G401 (cell line): ENCODE measurements at regions not wholly inside any gene's neighbourhood (a gene's known extent, or its start where the extent isn't known, plus 50 kb on each side); places are given as distances from the start of the nearest gene placed in this dataset.

Experiments used
- DNase-seq: peaks from one replicate; pipeline ENCODE4 v3.0.0-alpha.2; 2015; ENCODE audit warnings: low spot score
- in situ Hi-C: cut with HindIII; loops from 2 replicates; pipeline ENCODE4 v1.10.0; 2016; ENCODE audit warnings: low sequenced_read_pairs, mixed read lengths

- DNase-seq, result no peak
- in situ Hi-C loops, result no loop called here
Measured at GRCh38 chr20:58025233-58025632, 203.2 kb downstream of the ANKRD60 start.

GRCh38 chr20:58024241-58024721 is 204.2 kb downstream of the ANKRD60 start:
- in situ Hi-C loops, result no loop called here
- DNase-seq, result no peak

- in situ Hi-C loops, result no loop called here
- DNase-seq, result no peak
Measured at GRCh38 chr20:58023781-58024180, 204.7 kb downstream of the ANKRD60 start.

DNA sequence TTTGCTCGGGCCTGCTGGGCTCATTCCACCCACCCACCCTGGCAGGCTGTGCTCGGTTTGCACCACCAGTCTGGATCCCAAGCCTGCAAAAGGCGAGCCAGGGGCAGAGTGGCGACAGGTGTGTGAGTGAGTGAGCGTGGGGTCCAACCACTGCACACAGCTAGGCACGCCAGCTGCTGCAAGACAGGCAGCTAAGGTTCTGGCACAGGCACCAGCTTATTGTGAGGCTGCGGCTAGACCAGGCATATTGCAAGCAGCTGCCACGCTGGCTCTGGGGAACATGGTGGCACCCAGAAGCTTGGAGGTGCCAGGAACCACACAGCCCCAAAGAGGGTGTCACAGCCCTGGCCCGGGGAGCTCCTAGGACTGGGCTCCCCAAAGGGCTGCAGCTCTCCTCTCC is 205.1 kb downstream of the ANKRD60 start:
- in situ Hi-C loops, result no loop called here
- no peak for DNase-seq

DNA sequence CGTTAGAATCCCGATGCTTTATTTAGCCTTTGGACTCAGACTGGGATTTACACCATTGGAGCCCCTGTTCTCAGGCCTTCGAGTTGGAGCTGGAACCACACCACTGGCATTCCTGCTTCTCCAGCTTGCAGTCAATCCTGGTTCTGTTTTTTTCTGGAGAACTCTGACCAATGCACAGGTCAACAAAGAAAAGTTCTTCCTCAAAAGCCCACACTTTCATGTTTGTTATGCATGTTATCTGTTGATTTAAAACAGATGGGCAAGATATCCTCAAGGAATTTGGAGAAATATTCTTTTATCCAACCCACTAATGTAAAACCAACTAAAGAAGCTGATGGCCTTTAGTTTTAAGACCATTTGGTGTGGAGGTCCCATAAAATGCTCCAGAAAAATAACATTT is 205.7 kb downstream of the ANKRD60 start:
- in situ Hi-C loops, result no loop called here
- DNase-seq, result no peak

GRCh38 chr20:58021481-58021880 is 207.0 kb downstream of the ANKRD60 start:
- no peak for DNase-seq
- in situ Hi-C loops, result no loop called here

DNA sequence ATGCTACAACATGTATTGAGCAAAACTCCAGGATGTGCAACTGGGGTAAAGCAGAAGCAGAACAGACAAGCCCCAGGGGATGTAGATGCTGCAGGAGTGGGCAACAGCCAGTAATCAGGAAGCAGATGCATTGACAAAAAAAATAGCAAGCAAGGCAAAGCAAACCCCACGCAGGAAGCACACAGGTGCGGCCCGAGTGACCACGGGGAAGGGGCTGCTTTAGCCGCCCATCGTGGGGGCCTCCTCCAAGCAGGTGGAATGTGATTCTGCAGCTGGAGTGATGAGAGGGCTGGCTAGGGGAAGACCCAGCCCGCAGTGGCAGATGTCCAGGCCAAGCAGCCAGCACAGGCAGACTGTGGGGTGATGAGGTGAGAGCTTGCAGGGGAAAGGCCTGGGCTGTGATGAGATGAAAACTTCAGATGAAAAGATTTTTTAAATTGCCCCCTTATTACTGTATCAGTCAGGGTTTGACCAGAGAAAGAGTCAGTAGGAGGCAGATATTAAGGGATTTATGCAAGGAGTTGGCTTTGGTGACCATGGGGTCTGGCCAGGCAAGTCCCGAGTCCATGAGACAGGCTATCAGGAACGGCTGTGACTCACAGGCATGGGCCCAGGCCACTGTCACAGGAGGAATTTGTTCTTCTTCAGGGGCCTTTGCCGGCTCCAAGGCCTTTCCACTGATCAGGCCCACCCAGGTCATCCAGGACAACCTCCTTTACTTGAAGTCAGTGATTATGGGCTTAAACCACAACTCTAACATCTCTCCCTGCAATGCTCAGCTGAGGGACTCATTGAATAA is 207.6 kb downstream of the ANKRD60 start:
- in situ Hi-C loops, result no loop called here
- DNase-seq, result no peak

GRCh38 chr20:58019850-58020625 is 208.4 kb downstream of the ANKRD60 start:
- no peak for DNase-seq
- in situ Hi-C loops, result no loop called here

DNA sequence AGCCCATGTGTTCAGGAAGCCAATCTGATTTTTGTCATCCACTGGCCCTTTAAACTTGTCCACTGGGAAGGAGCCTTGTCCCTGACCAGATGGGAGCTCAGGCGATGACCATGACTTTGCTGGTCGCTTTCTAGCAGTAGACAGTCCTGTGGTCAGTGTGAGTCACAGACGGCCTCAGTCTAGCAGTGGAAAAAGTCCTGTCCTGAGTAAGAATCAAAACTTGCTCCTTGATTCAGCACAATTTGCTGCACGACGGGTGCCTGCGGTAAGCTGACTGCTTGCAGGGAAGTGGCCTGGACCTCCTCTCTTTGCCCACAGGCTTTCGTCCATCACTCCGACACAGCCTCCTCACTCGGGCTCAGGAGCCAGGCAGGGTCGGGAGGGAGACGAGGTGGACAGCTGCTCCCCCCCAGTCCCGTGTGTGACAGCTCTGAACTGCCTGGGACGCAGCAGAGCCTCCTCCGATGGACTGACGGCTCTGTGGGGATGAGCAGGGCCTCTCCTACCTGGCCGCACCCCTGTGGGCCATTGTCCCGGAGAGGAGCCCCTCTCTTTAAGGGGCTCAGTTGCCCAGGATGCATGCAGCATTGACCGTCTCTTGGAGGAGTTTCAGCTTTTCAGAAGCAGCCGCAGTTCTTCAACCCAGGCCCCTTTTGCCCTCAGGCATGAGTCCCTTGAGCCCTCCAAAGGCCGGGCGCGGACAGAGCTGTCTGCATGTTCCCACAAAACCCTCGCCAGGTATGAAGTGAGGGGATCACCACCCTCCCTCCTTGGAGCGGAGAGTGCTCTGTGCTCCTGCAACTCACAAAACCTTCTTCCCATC is 209.2 kb downstream of the ANKRD60 start:
- no peak for DNase-seq
- in situ Hi-C loops, result no loop called here

DNA sequence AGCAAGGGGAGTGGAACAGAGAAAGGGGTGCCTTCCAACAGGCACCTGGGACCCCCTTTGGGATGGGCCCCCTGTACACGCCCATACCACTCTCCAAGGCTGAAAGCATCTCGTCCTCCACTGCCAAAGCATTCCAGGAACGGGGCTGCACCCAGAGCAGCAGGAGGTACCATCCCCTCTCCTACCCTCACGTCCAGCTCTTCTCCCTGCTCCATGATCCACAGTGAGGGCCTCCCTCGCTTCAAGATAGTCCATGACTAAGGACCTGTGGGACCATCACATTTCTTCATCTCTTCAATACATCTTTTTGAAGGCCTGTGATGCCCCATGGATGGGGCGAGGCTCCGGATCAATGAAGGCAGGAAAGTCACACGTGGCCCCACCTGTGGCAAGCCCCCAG is 209.9 kb downstream of the ANKRD60 start:
- in situ Hi-C loops, result no loop called here
- no peak for DNase-seq

DNA sequence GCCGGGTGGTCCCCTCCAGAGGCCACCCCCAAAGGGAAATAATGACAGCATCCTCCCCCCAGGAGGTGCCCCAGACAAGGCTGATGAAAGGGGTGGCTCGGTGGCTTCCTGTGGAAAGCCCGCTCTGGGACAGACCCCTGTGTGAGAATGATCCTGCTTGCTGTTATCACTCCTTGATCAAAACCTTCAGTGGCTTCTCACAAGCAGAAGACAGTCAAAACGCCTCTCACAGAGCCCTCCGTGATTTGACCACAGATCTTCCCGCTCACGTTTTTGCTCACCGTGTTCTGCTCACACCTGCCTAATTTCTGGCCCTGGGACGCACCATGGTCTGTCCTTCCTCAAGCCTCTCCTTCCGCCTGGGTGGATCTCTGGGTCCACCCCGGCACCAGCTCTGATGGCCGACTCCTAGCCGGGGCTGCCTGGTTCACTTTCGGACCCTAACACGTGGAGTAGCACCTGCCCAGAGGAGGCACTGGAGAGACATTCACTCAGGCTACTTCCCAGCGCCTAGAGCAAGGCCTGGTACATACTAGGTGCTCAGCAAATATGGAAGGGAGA is 210.4 kb downstream of the ANKRD60 start:
- DNase-seq, result no peak
- in situ Hi-C loops, result no loop called here

- in situ Hi-C loops, result no loop called here
- DNase-seq, result peak; percentile 26
Measured at GRCh38 chr20:58017231-58017969, 211.1 kb downstream of the ANKRD60 start.

DNA sequence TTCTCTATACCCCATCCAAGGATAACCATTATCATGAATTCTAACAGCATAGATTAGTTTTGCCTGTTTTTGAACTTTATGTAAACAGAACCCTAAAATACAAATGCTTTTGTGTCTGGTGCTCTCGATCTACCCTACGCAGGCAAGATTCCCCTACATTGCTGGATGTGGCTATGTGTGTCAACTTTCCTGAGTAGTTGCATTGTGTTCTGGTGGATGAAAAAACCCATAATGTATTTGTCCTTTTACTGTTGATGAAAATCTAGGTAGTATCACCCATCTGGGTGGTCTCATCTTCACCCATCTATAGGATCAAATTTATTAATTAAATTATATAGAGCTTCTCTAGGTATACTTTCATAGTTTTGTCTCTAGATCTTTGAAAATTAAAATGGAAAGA is 211.7 kb downstream of the ANKRD60 start:
- no peak for DNase-seq
- in situ Hi-C loops, result no loop called here

DNA sequence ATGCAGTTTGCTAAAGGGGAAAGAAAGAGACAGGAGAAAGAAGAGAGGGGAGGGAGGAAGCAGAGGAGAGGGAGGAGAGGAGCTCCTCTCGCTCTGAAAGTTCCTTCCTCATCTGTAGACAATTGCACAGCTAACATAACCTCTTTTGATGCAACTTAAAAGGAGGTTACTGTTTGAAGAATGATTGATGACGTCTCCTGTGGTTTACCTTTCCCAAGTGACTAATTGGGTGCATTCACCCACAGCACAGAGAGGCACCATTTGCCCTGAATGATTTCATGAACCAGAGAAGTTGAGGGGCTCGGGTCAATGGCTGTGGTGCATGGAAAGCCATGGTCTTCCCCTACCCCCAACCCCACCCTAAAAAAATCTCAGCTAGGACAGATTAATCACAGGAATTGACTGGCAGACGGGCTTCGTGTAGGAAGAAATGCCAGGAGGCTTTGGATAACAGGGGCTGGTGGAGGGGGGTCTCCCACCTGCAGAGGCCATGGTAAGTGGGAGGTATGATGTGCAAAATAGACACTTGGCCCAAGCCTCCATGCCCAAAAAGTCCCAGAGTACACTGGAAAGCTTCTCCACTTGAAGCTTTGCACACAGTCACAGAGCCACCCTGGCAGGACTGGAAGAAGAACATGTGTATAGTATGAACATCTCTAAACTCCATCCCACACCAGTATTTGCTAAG is 213.7 kb downstream of the ANKRD60 start:
- no peak for DNase-seq
- in situ Hi-C loops, result no loop called here

GRCh38 chr20:58012731-58013510 is 215.5 kb downstream of the ANKRD60 start:
- in situ Hi-C loops, result no loop called here
- DNase-seq, result no peak

GRCh38 chr20:58011947-58012610 is 216.4 kb downstream of the ANKRD60 start:
- no peak for DNase-seq
- in situ Hi-C loops, result no loop called here
